HFF-Myc (cell line): ENCODE measurements at regions not wholly inside any gene's neighbourhood (a gene's known extent, or its start where the extent isn't known, plus 50 kb on each side); places are given as distances from the start of the nearest gene placed in this dataset.
A peak's percentile ranks its signal among the peaks of the same experiment; 100 is the strongest.

ENCODE experiments used
- DNase-seq: peaks from one replicate; pipeline ENCODE4 v3.0.0-alpha.2; 2011; ENCODE audit warnings: low read depth; ENCODE audit errors: extremely low read depth
- H3K4me3 ChIP-seq: replicated peaks from 2 replicates; pipeline ENCODE4 v1.5.1; 2011; ENCODE audit warnings: low read depth, mild to moderate bottlenecking, control low read depth, low read length
- CTCF ChIP-seq: IDR thresholded peaks from 2 replicates; pipeline ENCODE4 v1.5.1; 2012; ENCODE audit warnings: mild to moderate bottlenecking, low read depth, low read length, control low read depth; ENCODE audit errors: missing control alignments

- no peak for TF ChIP-seq CTCF
- no peak overlapping the region for H3K4me3 ChIP-seq
- DNase-seq: no peak
Measured at GRCh38 chr10:124220971-124221355, 127.6 kb upstream of the CHST15 start.

DNA sequence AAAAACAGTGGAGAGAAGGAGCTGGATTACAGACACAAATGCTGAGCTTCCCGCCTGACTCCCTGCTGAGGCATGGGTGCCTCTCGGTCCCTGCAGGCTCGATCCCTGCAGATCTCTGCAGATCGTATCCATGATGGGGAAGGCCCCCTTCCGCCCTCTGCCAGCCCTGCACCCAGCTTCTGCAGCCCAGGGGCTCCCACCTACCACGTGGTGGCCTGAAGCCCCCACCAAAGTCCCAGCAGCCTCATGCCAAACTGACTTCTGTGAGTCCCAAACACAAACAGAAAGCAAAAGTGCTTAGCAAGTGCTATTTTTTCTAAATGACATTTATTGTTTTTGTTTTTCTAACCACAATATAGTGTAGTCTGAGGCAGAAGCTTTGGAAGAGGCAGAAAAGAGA is 127.1 kb upstream of the CHST15 start:
- no peak for TF ChIP-seq CTCF
- no peak for DNase-seq
- no peak overlapping the region for H3K4me3 ChIP-seq

DNA sequence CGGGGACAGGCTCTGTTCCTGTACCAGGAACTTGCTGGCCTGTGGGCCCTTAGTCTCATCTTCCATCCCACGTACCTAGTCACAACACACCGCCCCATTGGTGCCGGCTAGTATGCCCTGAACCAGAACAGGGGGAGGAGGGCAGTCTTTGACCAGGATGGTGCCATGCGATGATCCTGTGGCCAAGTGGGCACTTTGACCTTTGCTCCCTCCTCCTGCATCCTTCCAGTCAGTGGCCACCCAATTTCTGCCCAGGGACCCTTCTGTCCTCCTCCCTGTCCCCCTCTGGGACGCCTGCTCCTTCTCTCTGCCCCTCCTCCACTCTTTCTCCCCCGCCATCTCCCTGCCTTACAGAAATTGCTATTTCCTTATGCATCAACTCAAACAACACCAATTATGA is 126.3 kb upstream of the CHST15 start:
- no peak for TF ChIP-seq CTCF
- DNase-seq: no peak
- no peak overlapping the region for H3K4me3 ChIP-seq

DNA sequence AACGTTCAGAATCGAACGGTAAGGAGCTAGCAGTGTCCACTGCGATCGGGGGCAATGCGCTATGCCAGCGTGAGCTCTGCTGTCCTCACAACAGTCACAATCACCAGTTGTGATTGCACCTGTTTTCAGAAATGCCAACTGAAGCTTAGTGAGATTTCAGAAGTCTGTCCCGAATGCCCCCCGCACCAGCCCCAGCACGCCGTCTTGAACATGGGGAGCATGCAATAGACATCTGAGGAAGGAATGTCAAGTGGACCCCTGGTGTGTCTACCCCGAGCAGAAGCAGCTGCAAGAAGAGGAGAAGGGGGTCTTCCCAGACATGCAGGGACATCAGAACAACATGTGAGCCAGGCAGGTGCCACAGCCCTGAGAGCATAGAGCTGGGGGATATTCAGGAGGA is 125.7 kb upstream of the CHST15 start:
- TF ChIP-seq CTCF: no peak
- H3K4me3 ChIP-seq: no peak overlapping the region
- no peak for DNase-seq

- H3K4me3 ChIP-seq: no peak overlapping the region
- peak; percentile 6 for TF ChIP-seq CTCF
- no peak for DNase-seq
Measured at GRCh38 chr10:124217906-124218804, 124.8 kb upstream of the CHST15 start.

DNA sequence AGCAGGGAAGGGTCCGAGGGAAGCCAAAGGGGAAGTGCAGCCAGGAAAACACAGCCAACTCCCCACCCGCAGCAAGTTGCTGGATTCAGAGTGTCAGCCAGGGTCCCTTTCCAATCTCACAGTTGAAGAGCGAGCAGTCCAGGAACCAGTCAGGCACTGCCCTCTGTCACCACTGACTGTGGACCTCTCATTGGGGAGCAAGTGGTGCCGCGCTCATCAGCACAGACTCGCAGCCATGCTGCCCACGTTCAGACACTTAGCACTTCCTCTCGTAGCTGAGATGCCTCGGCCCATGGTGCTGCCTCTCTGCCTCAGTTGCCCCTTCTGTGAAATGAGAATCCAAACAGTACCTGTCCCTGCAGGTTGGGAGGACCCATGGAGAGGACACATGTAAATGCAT is 123.6 kb upstream of the CHST15 start:
- TF ChIP-seq CTCF: no peak
- H3K4me3 ChIP-seq: no peak overlapping the region
- DNase-seq: no peak
